NAMALWA (cell line): ENCODE measurements at regions not wholly inside any gene's neighbourhood (a gene's known extent, or its start where the extent isn't known, plus 50 kb on each side); places are given as distances from the start of the nearest gene placed in this dataset.
"Not testable (repeated sequence)": the region's sequence is repeated elsewhere in the genome, so short reads cannot be mapped to it uniquely, and the experiment has no call there.

Experiments
- DNase-seq: peaks from one replicate; pipeline ENCODE4 v3.0.0-alpha.2; 2015; ENCODE audit warnings: low spot score

- no peak for DNase-seq
Observed at GRCh38 chr9:115808108-115808507, 345.5 kb upstream of the PAPPA start.

- no peak for DNase-seq
Observed at GRCh38 chr9:115808695-115809094, 344.9 kb upstream of the PAPPA start.

GRCh38 chr9:115810166-115810565 lies 343.4 kb upstream of the PAPPA start:
- no peak for DNase-seq

GRCh38 chr9:115814081-115814480 lies 339.5 kb upstream of the PAPPA start:
- DNase-seq: no peak

GRCh38 chr9:115815786-115816185 lies 337.8 kb upstream of the PAPPA start:
- DNase-seq: no peak

- not testable (repeated sequence) for DNase-seq
Observed at GRCh38 chr9:115818651-115819050, 334.9 kb upstream of the PAPPA start.

- DNase-seq: no peak
Observed at GRCh38 chr9:115832031-115832430, 321.6 kb upstream of the PAPPA start.

- no peak for DNase-seq
Observed at GRCh38 chr9:115837618-115838017, 316.0 kb upstream of the PAPPA start.

GRCh38 chr9:115838417-115838816 lies 315.2 kb upstream of the PAPPA start:
- no peak for DNase-seq

- not testable (repeated sequence) for DNase-seq
Observed at GRCh38 chr9:115844433-115844832, 309.2 kb upstream of the PAPPA start.

GRCh38 chr9:115845648-115846312 lies 307.8 kb upstream of the PAPPA start:
- DNase-seq: no peak

GRCh38 chr9:115847216-115847615 lies 306.4 kb upstream of the PAPPA start:
- DNase-seq: no peak

- DNase-seq: no peak
Observed at GRCh38 chr9:115849679-115850412, 303.7 kb upstream of the PAPPA start.

GRCh38 chr9:115850548-115851304 lies 302.9 kb upstream of the PAPPA start:
- no peak for DNase-seq

GRCh38 chr9:115855458-115856133 lies 298.0 kb upstream of the PAPPA start:
- no peak for DNase-seq

- not testable (repeated sequence) for DNase-seq
Observed at GRCh38 chr9:115858421-115858820, 295.2 kb upstream of the PAPPA start.

- DNase-seq: no peak
Observed at GRCh38 chr9:115862021-115862420, 291.6 kb upstream of the PAPPA start.

- DNase-seq: no peak
Observed at GRCh38 chr9:115864581-115864980, 289.0 kb upstream of the PAPPA start.

- DNase-seq: no peak
Observed at GRCh38 chr9:115867326-115867725, 286.3 kb upstream of the PAPPA start.

GRCh38 chr9:115877852-115878438 lies 275.6 kb upstream of the PAPPA start:
- DNase-seq: no peak

GRCh38 chr9:115879451-115879850 lies 274.1 kb upstream of the PAPPA start:
- DNase-seq: no peak
